ENCODE measurements at regions not wholly inside any gene's neighbourhood (a gene's known extent, or its start where the extent isn't known, plus 50 kb on each side); places are given as distances from the start of the nearest gene placed in this dataset.

- Histone ChIP-seq H3K36me3 (no peaks in the 10 kb centered on the region), H3K4me1 (peaks cover 0 to 13% (median 0%) of the 10 kb centered on the region in 4 donors), H3K9me3 (no peaks in the 10 kb centered on the region), H3K27me3 (no peaks in the 10 kb centered on the region), H3K4me3 (no peak overlapping the region), H3K27ac (no peak overlapping the region)
- DNase-seq (no peak), ATAC-seq (peak; percentile 65 to 90 (median 84))
- WGBS (ENCODE audit: insufficient coverage, low coverage, low lambda C conversion rate, missing lambda C conversion rate): 26% methylated on average over 1 of the region's 1 CpG
- TF ChIP-seq CTCF (IDR thresholded peaks at IDR 0.05) (no peak), POLR2A (IDR thresholded peaks at IDR 0.05) (no peak)
- intact Hi-C loops (cut with DNase I): no loop called here
These were observed 290.6 kb upstream of the ARHGEF26 start for GRCh38 chr3:153830552-153830951.

GRCh38 chr3:153835540-153835939 is 285.6 kb upstream of the ARHGEF26 start:
- WGBS (ENCODE audit: insufficient coverage, low coverage, low lambda C conversion rate, missing lambda C conversion rate): 57% methylated on average over 3 of the region's 3 CpGs
- no peak overlapping the region for H3K27ac ChIP-seq
- no peaks in the 10 kb centered on the region for H3K9me3 ChIP-seq
- TF ChIP-seq CTCF (IDR thresholded peaks at IDR 0.05) (no peak), POLR2A (IDR thresholded peaks at IDR 0.05) (no peak)
- H3K4me1 ChIP-seq: peaks cover 0 to 11% (median 0%) of the 10 kb centered on the region in 4 donors
- no peak for DNase-seq
- intact Hi-C loops (cut with DNase I): no loop called here
- no peak for ATAC-seq
- H3K4me3 ChIP-seq: no peak overlapping the region
- no peaks in the 10 kb centered on the region for H3K36me3 ChIP-seq
- no peaks in the 10 kb centered on the region for H3K27me3 ChIP-seq

- WGBS (ENCODE audit: insufficient coverage, low coverage, low lambda C conversion rate, missing lambda C conversion rate): 91% methylated on average over 1 of the region's 1 CpG
- no peaks in the 10 kb centered on the region for H3K9me3 ChIP-seq
- H3K4me3 ChIP-seq: no peak overlapping the region
- H3K4me1 ChIP-seq: peaks cover 0 to 8% (median 0%) of the 10 kb centered on the region in 4 donors
- H3K27me3 ChIP-seq: no peaks in the 10 kb centered on the region
- intact Hi-C loops (cut with DNase I): no loop called here
- no peak overlapping the region for H3K27ac ChIP-seq
- DNase-seq (no peak), ATAC-seq (no peak)
- no peak for TF ChIP-seq CTCF (IDR thresholded peaks at IDR 0.05)
- TF ChIP-seq POLR2A (IDR thresholded peaks at IDR 0.05): no peak
- no peaks in the 10 kb centered on the region for H3K36me3 ChIP-seq
These were observed 280.7 kb upstream of the ARHGEF26 start for GRCh38 chr3:153840487-153840886.

GRCh38 chr3:153843994-153844393 is 277.2 kb upstream of the ARHGEF26 start:
- intact Hi-C loops (cut with DNase I): no loop called here
- Histone ChIP-seq H3K27ac (no peak overlapping the region), H3K9me3 (no peaks in the 10 kb centered on the region), H3K36me3 (no peaks in the 10 kb centered on the region), H3K4me3 (no peak overlapping the region), H3K27me3 (no peaks in the 10 kb centered on the region), H3K4me1 (no peaks in the 10 kb centered on the region)
- no peak for ATAC-seq
- TF ChIP-seq CTCF (IDR thresholded peaks at IDR 0.05): no peak
- TF ChIP-seq POLR2A (IDR thresholded peaks at IDR 0.05): no peak
- DNase-seq: no peak

- ATAC-seq (no peak), DNase-seq (no peak)
- TF ChIP-seq CTCF (IDR thresholded peaks at IDR 0.05) (no peak), POLR2A (IDR thresholded peaks at IDR 0.05) (no peak)
- intact Hi-C loops (cut with DNase I): no loop called here
- Histone ChIP-seq H3K36me3 (no peaks in the 10 kb centered on the region), H3K9me3 (no peaks in the 10 kb centered on the region), H3K27me3 (no peaks in the 10 kb centered on the region), H3K4me3 (no peak overlapping the region), H3K4me1 (no peaks in the 10 kb centered on the region), H3K27ac (no peak overlapping the region)
- WGBS (ENCODE audit: insufficient coverage, low coverage, low lambda C conversion rate, missing lambda C conversion rate): 67% methylated on average over 4 of the region's 4 CpGs
These were observed 275.9 kb upstream of the ARHGEF26 start for GRCh38 chr3:153845311-153845710.
